DND-41 (cell line): ENCODE measurements at regions not wholly inside any gene's neighbourhood (a gene's known extent, or its start where the extent isn't known, plus 50 kb on each side); places are given as distances from the start of the nearest gene placed in this dataset.

ENCODE experiments used
- ATAC-seq: fragments of 200-7000 bp; cut with Tn5 transposase; 3 replicates; pipeline ENCODE4 v1.9.1; 2021; ENCODE audit warnings: low read depth; ENCODE audit not compliant: insufficient read depth
- DNase-seq: peaks from one replicate; pipeline ENCODE4 v3.0.0-alpha.2; 2020
- H2AFZ ChIP-seq: 2 replicates; pipeline ENCODE4 v1.6.0; 2012; ENCODE audit warnings: low read depth, low read length
- H3K27ac ChIP-seq: 2 replicates; pipeline ENCODE4 v1.5.1; 2012; ENCODE audit warnings: low read length, inconsistent platforms
- H3K27me3 ChIP-seq: fragments of 200-600 bp; sonication (generic); 2 replicates; pipeline ENCODE4 v1.6.0; 2012; ENCODE audit warnings: low read length, mild to moderate bottlenecking, inconsistent platforms; ENCODE audit not compliant: insufficient read depth, poor library complexity
- H3K36me3 ChIP-seq: 2 replicates; pipeline ENCODE4 v1.5.1; 2012; ENCODE audit warnings: low read length, inconsistent platforms; ENCODE audit not compliant: insufficient read depth
- H3K4me1 ChIP-seq: 2 replicates; pipeline ENCODE4 v1.5.1; 2012; ENCODE audit warnings: mild to moderate bottlenecking, low read length; ENCODE audit not compliant: insufficient read depth
- H3K4me2 ChIP-seq: 2 replicates; pipeline ENCODE4 v1.6.0; 2012; ENCODE audit warnings: mild to moderate bottlenecking, moderate library complexity, low read length, inconsistent platforms; ENCODE audit not compliant: insufficient read depth
- H3K4me3 ChIP-seq, 2 experiments: fragments of 200-600 bp in 1 of 2; shearing (Covaris generic) in 1 of 2; 2 replicates each; pipeline ENCODE4 v1.5.1; 2012 to 2016; ENCODE audit warnings: inconsistent platforms in 2 of 2, low read length in 2 of 2, mild to moderate bottlenecking in 2 of 2, low read depth in 1 of 2, moderate library complexity in 1 of 2
- H3K79me2 ChIP-seq: 2 replicates; pipeline ENCODE4 v1.6.0; 2012; ENCODE audit warnings: low read length, inconsistent platforms; ENCODE audit not compliant: insufficient read depth
- H3K9ac ChIP-seq: 2 replicates; pipeline ENCODE4 v1.6.0; 2012; ENCODE audit warnings: low read depth, mild to moderate bottlenecking, inconsistent platforms, low read length, moderate library complexity
- H3K9me3 ChIP-seq: 2 replicates; pipeline ENCODE4 v1.5.1; 2012; ENCODE audit warnings: low read length, moderate library complexity, mild to moderate bottlenecking, inconsistent platforms; ENCODE audit not compliant: insufficient read depth, severe bottlenecking
- H4K20me1 ChIP-seq: 2 replicates; pipeline ENCODE4 v1.6.0; 2012; ENCODE audit warnings: low read length; ENCODE audit not compliant: insufficient read depth
- CTCF ChIP-seq: IDR thresholded peaks from 2 replicates; pipeline ENCODE4 v1.5.1; 2012; ENCODE audit warnings: borderline replicate concordance, low read length, moderate library complexity, mild to moderate bottlenecking; ENCODE audit not compliant: poor library complexity, severe bottlenecking; ENCODE audit errors: extremely low read depth
- EZH2 ChIP-seq: IDR thresholded peaks from 3 replicates; pipeline ENCODE4 v1.6.1; 2012; ENCODE audit warnings: borderline replicate concordance, low read depth, mild to moderate bottlenecking, moderate library complexity, low read length, inconsistent platforms; ENCODE audit not compliant: severe bottlenecking

GRCh38 chr3:191961529-191961928 lies 500.6 kb downstream of the PYDC2 start:
- no peaks in the 10 kb centered on the region for H4K20me1 ChIP-seq
- H3K9ac ChIP-seq: no peak overlapping the region
- H2AFZ ChIP-seq: no peak overlapping the region
- no peaks in the 10 kb centered on the region for H3K9me3 ChIP-seq
- DNase-seq (no peak), ATAC-seq (no peak)
- H3K4me2 ChIP-seq: no peak overlapping the region
- H3K27me3 ChIP-seq: no peaks in the 10 kb centered on the region
- no peaks in the 10 kb centered on the region for H3K4me1 ChIP-seq
- TF ChIP-seq EZH2 (no peak), CTCF (no peak)
- no peak overlapping the region for H3K27ac ChIP-seq
- H3K4me3 ChIP-seq: no peak overlapping the region
- no peaks in the 10 kb centered on the region for H3K79me2 ChIP-seq
- H3K36me3 ChIP-seq: no peaks in the 10 kb centered on the region

- Histone ChIP-seq H3K9me3 (no peaks in the 10 kb centered on the region), H4K20me1 (no peaks in the 10 kb centered on the region), H3K27ac (no peak overlapping the region), H3K4me2 (no peak overlapping the region), H3K9ac (no peak overlapping the region), H3K27me3 (no peaks in the 10 kb centered on the region), H3K4me3 (no peak overlapping the region), H2AFZ (no peak overlapping the region), H3K4me1 (no peaks in the 10 kb centered on the region), H3K79me2 (no peaks in the 10 kb centered on the region), H3K36me3 (no peaks in the 10 kb centered on the region)
- no peak for TF ChIP-seq EZH2
- TF ChIP-seq CTCF: no peak
- no peak for DNase-seq
- ATAC-seq: no peak
Measured at GRCh38 chr3:191962324-191962723, 501.4 kb downstream of the PYDC2 start.

- Histone ChIP-seq H3K27ac (no peak overlapping the region), H2AFZ (no peak overlapping the region), H3K27me3 (no peaks in the 10 kb centered on the region), H3K4me3 (no peak overlapping the region), H4K20me1 (no peaks in the 10 kb centered on the region), H3K36me3 (no peaks in the 10 kb centered on the region), H3K79me2 (no peaks in the 10 kb centered on the region), H3K9me3 (no peaks in the 10 kb centered on the region), H3K4me1 (no peaks in the 10 kb centered on the region), H3K9ac (no peak overlapping the region), H3K4me2 (no peak overlapping the region)
- ATAC-seq: peak; percentile 29; the same call in 1 of the 3 replicates
- DNase-seq: no peak
- TF ChIP-seq EZH2: no peak
- no peak for TF ChIP-seq CTCF
Measured at GRCh38 chr3:191963182-191963581, 502.2 kb downstream of the PYDC2 start.

GRCh38 chr3:191966556-191966955 lies 505.6 kb downstream of the PYDC2 start:
- no peak for ATAC-seq
- no peak for DNase-seq
- Histone ChIP-seq H3K4me3 (no peak overlapping the region), H3K79me2 (no peaks in the 10 kb centered on the region), H2AFZ (no peak overlapping the region), H3K4me1 (no peaks in the 10 kb centered on the region), H3K36me3 (no peaks in the 10 kb centered on the region), H3K4me2 (no peak overlapping the region), H3K27ac (no peak overlapping the region), H3K9me3 (no peaks in the 10 kb centered on the region), H4K20me1 (no peaks in the 10 kb centered on the region), H3K27me3 (no peaks in the 10 kb centered on the region), H3K9ac (no peak overlapping the region)
- TF ChIP-seq CTCF: no peak
- TF ChIP-seq EZH2: no peak
